Esophagus squamous epithelium (tissue), 5 donors: ENCODE measurements at regions not wholly inside any gene's neighbourhood (a gene's known extent, or its start where the extent isn't known, plus 50 kb on each side); places are given as distances from the start of the nearest gene placed in this dataset.

Experiments
- DNase-seq: peaks from one replicate; lab custom pipeline; 2025; lab: John Stamatoyannopoulos, UW
- H3K27ac ChIP-seq, 4 donors: fragments of 200-600 bp; sonication (generic); one replicate each; pipeline ENCODE4 v1.5.1; 2016 to 2019; ENCODE audit warnings: mild to moderate bottlenecking in 1 of 4
- H3K27me3 ChIP-seq, 4 donors: fragments of 200-600 bp; sonication (generic); 1 replicate in 3 of 4; 2 replicates in 1 of 4; pipeline versions ENCODE4 v1.5.1 to v1.6.0; 2017 to 2021; ENCODE audit warnings: antibody characterized with exemption in 1 of 4
- H3K36me3 ChIP-seq, 3 donors: fragments of 200-600 bp; sonication (generic); one replicate each; pipeline ENCODE4 v1.5.1; 2016 to 2019
- H3K4me1 ChIP-seq, 3 donors: fragments of 200-600 bp; sonication (generic); one replicate each; pipeline ENCODE4 v1.5.1; 2017 to 2019
- H3K4me3 ChIP-seq, 4 donors: fragments of 200-600 bp; sonication (generic); 1 replicate in 3 of 4; 2 replicates in 1 of 4; pipeline ENCODE4 v1.5.1; 2016 to 2019; ENCODE audit warnings: mild to moderate bottlenecking in 2 of 4, moderate library complexity in 1 of 4
- H3K9me3 ChIP-seq, 3 donors: fragments of 200-600 bp; sonication (generic); one replicate each; pipeline ENCODE4 v1.5.1; 2016 to 2019
- CTCF ChIP-seq, 6 experiments: fragments of 450-650 bp in 4 of 6; fragments of 200-600 bp in 2 of 6; sonication (generic) in 2 of 6; IDR thresholded peaks; one replicate each; pipeline ENCODE4 v1.5.1; 2016 to 2019; ENCODE audit warnings: antibody characterized with exemption in 6 of 6, mild to moderate bottlenecking in 4 of 6, moderate library complexity in 4 of 6
- POLR2A ChIP-seq, 4 donors: fragments of 450-650 bp; IDR thresholded peaks; one replicate each; pipeline ENCODE4 v1.6.1; 2017; ENCODE audit warnings: antibody characterized with exemption in 4 of 4, mild to moderate bottlenecking in 4 of 4, moderate library complexity in 3 of 4
- WGBS, 2 donors: methylation state at CpG; one replicate each; pipeline ENCODE4 v1.1.5; 2018; 5-methylcytosine and 5-hydroxymethylcytosine counted together
- intact Hi-C: fragments of 100-400 bp; cut with DNase I; formaldehyde crosslinking; loops from one replicate; pipeline ENCODE4 v1.15.0; 2022
- donor health status: DM: yes; HTN: yes; CAD: no.

GRCh38 chr11:109586789-109587188, 164.8 kb downstream of the C11orf87 start:
- 31 to 38% methylated on average over 2 of the region's 2 CpGs for WGBS, 2 donors
- no peaks in the 10 kb centered on the region for H3K9me3 ChIP-seq

GRCh38 chr11:109590782-109591181, 168.8 kb downstream of the C11orf87 start:
- no peak for TF ChIP-seq CTCF (IDR thresholded peaks at IDR 0.05)
- no peak for TF ChIP-seq POLR2A (IDR thresholded peaks at IDR 0.05)
- intact Hi-C loops: no loop called here
- no peaks in the 10 kb centered on the region for H3K9me3 ChIP-seq
- H3K4me3 ChIP-seq: no peak overlapping the region
- no peaks in the 10 kb centered on the region for H3K4me1 ChIP-seq
- H3K27ac ChIP-seq: no peak overlapping the region
- H3K36me3 ChIP-seq: no peaks in the 10 kb centered on the region
- no peak for DNase-seq
- H3K27me3 ChIP-seq: no peaks in the 10 kb centered on the region

More at GRCh38 chr11:109586789-109587188, 164.8 kb downstream of the C11orf87 start:
- H3K27ac ChIP-seq: no peak overlapping the region
- DNase-seq: no peak
- intact Hi-C loops: no loop called here
- H3K27me3 ChIP-seq: no peaks in the 10 kb centered on the region
- no peak overlapping the region for H3K4me3 ChIP-seq
- no peaks in the 10 kb centered on the region for H3K4me1 ChIP-seq
- no peaks in the 10 kb centered on the region for H3K36me3 ChIP-seq
- TF ChIP-seq CTCF (IDR thresholded peaks at IDR 0.05) (no peak), POLR2A (IDR thresholded peaks at IDR 0.05) (no peak)

GRCh38 chr11:109597336-109597735, 175.3 kb downstream of the C11orf87 start:
- H3K36me3 ChIP-seq: no peaks in the 10 kb centered on the region
- H3K27ac ChIP-seq: no peak overlapping the region
- H3K27me3 ChIP-seq: no peaks in the 10 kb centered on the region
- 82 to 88% methylated on average over 4 of the region's 4 CpGs for WGBS, 2 donors
- no peak for TF ChIP-seq CTCF (IDR thresholded peaks at IDR 0.05)
- no peak for TF ChIP-seq POLR2A (IDR thresholded peaks at IDR 0.05)
- no peaks in the 10 kb centered on the region for H3K4me1 ChIP-seq
- H3K9me3 ChIP-seq: no peaks in the 10 kb centered on the region
- no peak overlapping the region for H3K4me3 ChIP-seq
- DNase-seq: no peak
- intact Hi-C loops: no loop called here

GRCh38 chr11:109604481-109605400, 182.8 kb downstream of the C11orf87 start:
- H3K27me3 ChIP-seq: no peaks in the 10 kb centered on the region
- TF ChIP-seq CTCF (IDR thresholded peaks at IDR 0.05): no peak
- no peak for TF ChIP-seq POLR2A (IDR thresholded peaks at IDR 0.05)
- intact Hi-C loops: no loop called here
- H3K9me3 ChIP-seq: no peaks in the 10 kb centered on the region
- no peak for DNase-seq
- H3K4me1 ChIP-seq: no peaks in the 10 kb centered on the region
- H3K27ac ChIP-seq: no peak overlapping the region
- no peak overlapping the region for H3K4me3 ChIP-seq
- WGBS, 2 donors: 31 to 48% methylated on average over 3 of the region's 3 CpGs
- no peaks in the 10 kb centered on the region for H3K36me3 ChIP-seq

GRCh38 chr11:109606256-109606655, 184.3 kb downstream of the C11orf87 start:
- H3K27ac ChIP-seq: no peak overlapping the region
- H3K4me1 ChIP-seq: no peaks in the 10 kb centered on the region
- H3K27me3 ChIP-seq: no peaks in the 10 kb centered on the region
- no peak overlapping the region for H3K4me3 ChIP-seq
- no peaks in the 10 kb centered on the region for H3K36me3 ChIP-seq
- no peak for TF ChIP-seq CTCF (IDR thresholded peaks at IDR 0.05)
- no peak for TF ChIP-seq POLR2A (IDR thresholded peaks at IDR 0.05)
- 39 to 48% methylated on average over 1 of the region's 1 CpG for WGBS, 2 donors
- H3K9me3 ChIP-seq: no peaks in the 10 kb centered on the region
- DNase-seq: no peak
- intact Hi-C loops: no loop called here
